ENCODE measurements at regions not wholly inside any gene's neighbourhood (a gene's known extent, or its start where the extent isn't known, plus 50 kb on each side); places are given as distances from the start of the nearest gene placed in this dataset.
A peak's percentile ranks its signal among the peaks of the same experiment; 100 is the strongest.
"Not testable (repeated sequence)": the region's sequence is repeated elsewhere in the genome, so short reads cannot be mapped to it uniquely, and the experiment has no call there.

- no peak for DNase-seq (ENCODE audit: low read depth in 2 of 2)
Measured at GRCh38 chr5:18220631-18221030, 586.4 kb downstream of the TAF11L14 start.

GRCh38 chr5:18236386-18236785, 602.1 kb downstream of the TAF11L14 start:
- DNase-seq (ENCODE audit: low read depth in 2 of 2): no peak

GRCh38 chr5:18238321-18238720, 604.1 kb downstream of the TAF11L14 start:
- no peak for DNase-seq (ENCODE audit: low read depth in 2 of 2)

GRCh38 chr5:18240971-18241370, 606.7 kb downstream of the TAF11L14 start:
- DNase-seq (ENCODE audit: low read depth in 2 of 2): no peak

- DNase-seq (ENCODE audit: low read depth in 2 of 2): no peak
Measured at GRCh38 chr5:18243846-18244245, 609.6 kb downstream of the TAF11L14 start.

GRCh38 chr5:18244309-18244708, 610.0 kb downstream of the TAF11L14 start:
- DNase-seq (ENCODE audit: low read depth in 2 of 2): no peak

GRCh38 chr5:18252559-18252958, 618.3 kb downstream of the TAF11L14 start:
- DNase-seq (ENCODE audit: low read depth in 2 of 2): no peak

GRCh38 chr5:18264126-18264882, 630.0 kb downstream of the TAF11L14 start:
- no peak for DNase-seq (ENCODE audit: low read depth in 2 of 2)

- no peak for DNase-seq (ENCODE audit: low read depth in 2 of 2)
Measured at GRCh38 chr5:18270635-18271338, 636.5 kb downstream of the TAF11L14 start.

- no peak for DNase-seq (ENCODE audit: low read depth in 2 of 2)
Measured at GRCh38 chr5:18276939-18277338, 642.7 kb downstream of the TAF11L14 start.

- peak; percentile 27 to 39 for DNase-seq (ENCODE audit: low read depth in 2 of 2)
Measured at GRCh38 chr5:18281947-18282581, 647.8 kb downstream of the TAF11L14 start.

GRCh38 chr5:18285257-18285656, 651.0 kb downstream of the TAF11L14 start:
- no peak for DNase-seq (ENCODE audit: low read depth in 2 of 2)

GRCh38 chr5:18292146-18292545, 657.9 kb downstream of the TAF11L14 start:
- DNase-seq (ENCODE audit: low read depth in 2 of 2): no peak

- not testable (repeated sequence) for DNase-seq (ENCODE audit: low read depth in 2 of 2)
Measured at GRCh38 chr5:18295696-18296095, 661.4 kb downstream of the TAF11L14 start.

- DNase-seq (ENCODE audit: low read depth in 2 of 2): no peak
Measured at GRCh38 chr5:18299166-18299565, 664.9 kb downstream of the TAF11L14 start.

- no peak for DNase-seq (ENCODE audit: low read depth in 2 of 2)
Measured at GRCh38 chr5:18305288-18305924, 671.1 kb downstream of the TAF11L14 start.

GRCh38 chr5:18311266-18311665, 677.0 kb downstream of the TAF11L14 start:
- no peak for DNase-seq (ENCODE audit: low read depth in 2 of 2)

- no peak for DNase-seq (ENCODE audit: low read depth in 2 of 2)
Measured at GRCh38 chr5:18312016-18312415, 677.8 kb downstream of the TAF11L14 start.

GRCh38 chr5:18314192-18314778, 680.0 kb downstream of the TAF11L14 start:
- DNase-seq (ENCODE audit: low read depth in 2 of 2): peak in 1 of 2 experiments; percentile 4

GRCh38 chr5:18321262-18321942, 687.1 kb downstream of the TAF11L14 start:
- no peak for DNase-seq (ENCODE audit: low read depth in 2 of 2)

GRCh38 chr5:18323891-18324290, 689.6 kb downstream of the TAF11L14 start:
- DNase-seq (ENCODE audit: low read depth in 2 of 2): no peak

Measured in fibroblast of skin of left biceps (primary cell).